HepG2 (cell line): ENCODE measurements at regions not wholly inside any gene's neighbourhood (a gene's known extent, or its start where the extent isn't known, plus 50 kb on each side); places are given as distances from the start of the nearest gene placed in this dataset.

ENCODE experiments used
- CENPT ChIP-seq: sonication (generic); formaldehyde crosslinking; IDR thresholded peaks from 2 replicates; pipeline ENCODE4 v1.8.0; 2022; ENCODE audit warnings: low read depth, mild to moderate bottlenecking, moderate library complexity, missing genetic modification reagents
- CENPX ChIP-seq: sonication (generic); formaldehyde crosslinking; IDR thresholded peaks from 2 replicates; pipeline ENCODE4 v1.9.0; 2021; ENCODE audit warnings: mild to moderate bottlenecking, missing genetic modification reagents, moderate library complexity
- HDAC2 ChIP-seq: sonication (generic); formaldehyde crosslinking; IDR thresholded peaks from 2 replicates; pipeline ENCODE4 v1.4.0; 2020; ENCODE audit warnings: missing genetic modification reagents
- HNF4G ChIP-seq, 2 experiments: sonication (generic) in 1 of 2; formaldehyde crosslinking in 1 of 2; IDR thresholded peaks; 2 replicates each; pipeline versions ENCODE4 v1.4.0 to v1.6.1; 2011 to 2020; ENCODE audit warnings: borderline replicate concordance in 2 of 2, low read depth in 2 of 2, mild to moderate bottlenecking in 2 of 2, low read length in 1 of 2, missing genetic modification reagents in 1 of 2, moderate library complexity in 1 of 2
- KIAA2018 ChIP-seq: sonication (generic); formaldehyde crosslinking; IDR thresholded peaks from 2 replicates; pipeline ENCODE4 v1.5.0; 2020; ENCODE audit warnings: mild to moderate bottlenecking, missing genetic modification reagents, borderline replicate concordance
- SKIL ChIP-seq: sonication (generic); formaldehyde crosslinking; IDR thresholded peaks from 2 replicates; pipeline ENCODE4 v1.8.0; 2022; ENCODE audit warnings: missing genetic modification reagents, mild to moderate bottlenecking, moderate library complexity, borderline replicate concordance
- STAT6 ChIP-seq: sonication (generic); formaldehyde crosslinking; IDR thresholded peaks from 2 replicates; pipeline ENCODE4 v1.4.0; 2020; ENCODE audit warnings: missing genetic modification reagents, mild to moderate bottlenecking, borderline replicate concordance
- TRIM24 ChIP-seq: sonication (generic); formaldehyde crosslinking; IDR thresholded peaks from 2 replicates; pipeline ENCODE4 v1.8.0; 2022; ENCODE audit warnings: mild to moderate bottlenecking, missing genetic modification reagents
- ZBTB39 ChIP-seq: sonication (generic); formaldehyde crosslinking; IDR thresholded peaks from 2 replicates; pipeline ENCODE4 v1.5.0; 2020; ENCODE audit warnings: missing genetic modification reagents
- ZNF816 ChIP-seq: sonication (generic); formaldehyde crosslinking; IDR thresholded peaks from 2 replicates; pipeline ENCODE4 v1.8.0; 2022; ENCODE audit warnings: missing genetic modification reagents, mild to moderate bottlenecking, borderline replicate concordance

GRCh38 chr20:50398821-50399554, 111.2 kb upstream of the PTPN1 start (continued):
- TF ChIP-seq KIAA2018 (CRISPR knock-in tag) (no peak), TRIM24 (CRISPR knock-in tag) (no peak), HNF4G (IDR thresholded peaks at IDR 0.05; ENCODE audit: borderline replicate concordance, low read depth, low read length) (peak; percentile 92), HNF4G (CRISPR knock-in tag; IDR thresholded peaks at IDR 0.05; ENCODE audit: borderline replicate concordance, low read depth) (peak; percentile 90), STAT6 (CRISPR knock-in tag) (no peak; the same call in 1 of the 2 replicates), CENPX (CRISPR knock-in tag) (no peak), HDAC2 (CRISPR knock-in tag) (peak; percentile 99), ZNF816 (CRISPR knock-in tag) (no peak), ZBTB39 (peak; percentile 99), CENPT (CRISPR knock-in tag) (peak; percentile 95; the same call in 1 of the 2 replicates), SKIL (CRISPR knock-in tag) (peak; percentile 100)
